ENCODE measurements at regions not wholly inside any gene's neighbourhood (a gene's known extent, or its start where the extent isn't known, plus 50 kb on each side); places are given as distances from the start of the nearest gene placed in this dataset.

- FAIRE-seq, result no peak
Observed at GRCh38 chr2:12300019-12300602, 416.6 kb upstream of the TRIB2 start.

GRCh38 chr2:12300927-12301326 lies 415.8 kb upstream of the TRIB2 start:
- FAIRE-seq, result no peak

GRCh38 chr2:12302140-12302539 lies 414.6 kb upstream of the TRIB2 start:
- no peak for FAIRE-seq

- no peak for FAIRE-seq
Observed at GRCh38 chr2:12302691-12303090, 414.0 kb upstream of the TRIB2 start.

GRCh38 chr2:12303181-12304030 lies 413.3 kb upstream of the TRIB2 start:
- no peak for FAIRE-seq

GRCh38 chr2:12304564-12305171 lies 412.1 kb upstream of the TRIB2 start:
- FAIRE-seq, result no peak

- FAIRE-seq, result no peak
Observed at GRCh38 chr2:12305931-12306330, 410.8 kb upstream of the TRIB2 start.

GRCh38 chr2:12310399-12310798 lies 406.3 kb upstream of the TRIB2 start:
- no peak for FAIRE-seq

GRCh38 chr2:12313445-12314126 lies 403.1 kb upstream of the TRIB2 start:
- no peak for FAIRE-seq

GRCh38 chr2:12314127-12314760 lies 402.5 kb upstream of the TRIB2 start:
- no peak for FAIRE-seq

- FAIRE-seq, result no peak
Observed at GRCh38 chr2:12315224-12315623, 401.5 kb upstream of the TRIB2 start.

GRCh38 chr2:12316476-12316875 lies 400.3 kb upstream of the TRIB2 start:
- no peak for FAIRE-seq

- no peak for FAIRE-seq
Observed at GRCh38 chr2:12317286-12317685, 399.4 kb upstream of the TRIB2 start.

- no peak for FAIRE-seq
Observed at GRCh38 chr2:12317814-12318426, 398.8 kb upstream of the TRIB2 start.

GRCh38 chr2:12318427-12319057 lies 398.2 kb upstream of the TRIB2 start:
- FAIRE-seq, result no peak

- no peak for FAIRE-seq
Observed at GRCh38 chr2:12320027-12320734, 396.6 kb upstream of the TRIB2 start.

GRCh38 chr2:12320991-12321641 lies 395.6 kb upstream of the TRIB2 start:
- no peak for FAIRE-seq

GRCh38 chr2:12321886-12322285 lies 394.9 kb upstream of the TRIB2 start:
- FAIRE-seq, result no peak

GRCh38 chr2:12325806-12326205 lies 390.9 kb upstream of the TRIB2 start:
- FAIRE-seq, result no peak

- FAIRE-seq, result no peak
Observed at GRCh38 chr2:12326449-12327190, 390.1 kb upstream of the TRIB2 start.
